GM21381 (cell line): ENCODE measurements at regions not wholly inside any gene's neighbourhood (a gene's known extent, or its start where the extent isn't known, plus 50 kb on each side); places are given as distances from the start of the nearest gene placed in this dataset.
"Not testable (repeated sequence)": the region's sequence is repeated elsewhere in the genome, so short reads cannot be mapped to it uniquely, and the experiment has no call there.

ENCODE experiments used
- ATAC-seq: cut with Tn5 transposase; IDR thresholded peaks from one replicate; pipeline ENCODE4 v1.9.1; 2021; ENCODE audit warnings: mild to moderate bottlenecking, moderate library complexity; ENCODE audit not compliant: unreplicated experiment

DNA sequence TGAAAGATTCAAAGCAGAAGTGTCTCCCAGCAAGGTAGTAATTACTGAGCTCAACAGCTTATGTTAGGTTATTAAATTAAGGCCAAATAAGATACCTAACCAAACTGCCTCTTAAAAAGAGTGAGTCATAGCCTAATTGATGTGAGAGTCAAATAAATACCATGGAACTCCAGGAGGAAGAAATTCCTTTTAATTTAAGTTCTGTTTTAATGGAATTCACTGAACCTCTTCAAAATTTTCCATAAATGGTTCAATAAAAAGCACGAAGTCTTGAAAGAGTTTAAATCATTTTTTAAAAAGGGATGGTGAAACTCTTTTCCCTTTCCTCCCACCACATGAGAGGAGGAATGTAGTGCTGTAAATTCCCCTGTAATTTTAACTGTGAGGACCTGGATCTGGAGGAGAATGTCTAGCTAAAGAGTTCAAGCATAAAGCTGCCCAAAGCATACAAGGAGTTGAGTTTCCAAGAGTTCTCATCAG lies 180.8 kb upstream of the MMADHC start:
- no peak for ATAC-seq

DNA sequence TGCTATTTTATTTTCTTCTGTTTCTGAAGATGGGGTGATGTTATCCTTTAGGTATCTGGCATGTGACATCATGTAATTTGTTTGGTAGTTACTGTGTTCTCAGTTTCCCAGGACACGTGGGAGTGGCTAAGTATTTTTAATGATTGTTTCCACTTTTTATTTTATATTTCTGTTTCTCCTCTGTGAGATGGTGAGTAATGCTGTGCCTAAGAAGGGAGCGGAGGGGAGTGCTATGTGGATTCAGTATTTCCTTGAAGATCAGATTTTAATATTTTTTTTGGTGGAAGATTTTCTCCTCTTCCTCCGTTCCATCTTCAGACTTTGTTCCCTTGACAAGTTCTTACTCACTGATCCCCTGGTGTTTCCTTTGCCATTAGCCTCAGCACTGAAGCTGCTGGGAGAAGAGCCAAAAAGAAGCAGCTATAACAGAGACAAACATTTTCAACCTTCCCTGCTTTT lies 180.0 kb upstream of the MMADHC start:
- no peak for ATAC-seq

DNA sequence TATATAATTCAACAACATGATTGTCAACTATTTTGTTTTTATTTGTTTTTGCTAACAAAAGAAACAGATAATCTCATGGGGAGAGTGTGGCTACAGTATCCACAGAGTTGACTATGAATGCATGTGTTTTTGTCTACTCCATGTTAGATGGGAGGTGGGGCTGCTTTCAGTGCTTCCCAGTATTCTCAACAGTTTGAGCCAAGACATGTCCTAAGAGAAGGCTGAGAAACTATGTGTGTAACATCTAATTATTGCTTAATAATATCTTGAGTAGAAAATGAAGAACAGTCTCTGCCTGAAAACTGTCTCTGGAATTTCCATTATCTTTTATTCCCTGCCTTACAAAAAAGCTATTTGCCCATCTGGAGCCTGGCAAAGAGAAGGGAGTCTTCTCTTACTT lies 178.8 kb upstream of the MMADHC start:
- no peak for ATAC-seq

DNA sequence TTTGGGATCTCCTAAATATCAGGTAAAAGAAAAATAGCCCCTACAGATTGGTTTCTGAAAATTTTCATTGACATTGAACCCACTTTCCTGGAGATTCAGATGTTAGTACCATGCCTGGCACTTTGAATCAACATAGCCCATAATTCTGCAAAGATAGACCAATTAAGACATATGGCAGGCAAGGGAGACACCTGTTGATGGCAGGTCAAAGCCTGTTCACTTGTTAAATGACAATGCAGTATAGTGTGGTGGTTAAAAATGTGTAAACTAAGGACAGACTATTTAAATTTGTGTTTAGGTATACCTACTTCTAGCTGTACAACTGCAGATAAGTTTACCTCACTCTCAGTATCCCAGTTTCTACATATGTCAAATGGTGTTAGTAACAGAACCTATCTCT lies 178.1 kb upstream of the MMADHC start:
- no peak for ATAC-seq

DNA sequence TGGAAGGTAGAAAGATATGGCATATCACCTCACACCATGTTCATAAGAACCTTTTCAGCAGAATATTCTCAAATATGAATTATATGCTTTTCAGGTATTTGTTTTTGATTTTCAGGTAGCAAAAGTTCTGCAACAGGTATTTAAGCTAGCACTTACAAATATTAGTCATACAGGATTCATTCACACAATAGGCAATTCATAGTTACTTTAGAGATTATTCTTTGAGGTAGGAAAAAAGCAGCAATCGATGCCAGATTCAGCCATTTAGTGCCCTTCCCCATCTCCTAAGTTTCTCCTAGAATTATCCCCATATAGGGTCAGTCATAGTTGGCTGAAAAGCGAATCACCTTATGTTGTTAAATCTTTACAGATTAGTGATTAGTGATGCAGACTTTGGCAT lies 177.4 kb upstream of the MMADHC start:
- ATAC-seq, result no peak

DNA sequence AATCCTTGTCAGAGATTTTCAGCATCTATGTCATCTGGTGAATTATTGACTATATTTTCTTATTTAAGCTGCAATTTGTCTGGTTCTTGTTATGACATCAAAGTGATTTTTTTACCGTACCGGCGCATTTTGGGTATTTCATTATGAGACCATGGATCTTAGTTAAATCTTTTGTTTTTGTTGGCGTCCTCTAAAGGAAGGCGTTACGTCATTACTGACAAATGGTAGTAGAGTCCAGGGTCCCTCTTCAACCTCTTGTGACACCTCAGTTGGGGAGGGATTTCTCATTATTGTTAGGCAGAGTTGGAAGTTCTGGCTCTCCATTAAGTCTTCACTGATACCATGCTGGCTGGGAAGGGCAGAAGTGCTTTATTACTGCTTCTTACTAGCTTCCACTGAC lies 175.8 kb upstream of the MMADHC start:
- no peak for ATAC-seq

DNA sequence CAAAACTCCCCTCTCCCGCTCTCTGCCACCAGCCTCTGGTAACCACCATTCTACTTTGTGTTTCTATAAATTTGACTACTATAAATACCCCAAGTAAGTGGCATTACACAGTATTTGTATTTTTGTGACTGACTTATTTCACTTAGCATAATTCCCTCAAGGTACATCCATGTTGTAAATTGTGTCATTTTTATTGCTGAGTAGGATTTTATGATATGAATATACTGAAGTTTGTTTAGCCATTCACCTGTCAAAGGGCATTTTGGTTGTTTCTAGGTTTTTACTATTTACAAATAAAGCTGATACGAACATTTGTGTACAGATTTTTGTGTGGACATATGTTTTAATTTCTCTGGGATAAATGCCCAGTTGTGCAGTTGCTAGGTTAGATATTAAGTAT lies 174.0 kb upstream of the MMADHC start:
- ATAC-seq, result no peak

DNA sequence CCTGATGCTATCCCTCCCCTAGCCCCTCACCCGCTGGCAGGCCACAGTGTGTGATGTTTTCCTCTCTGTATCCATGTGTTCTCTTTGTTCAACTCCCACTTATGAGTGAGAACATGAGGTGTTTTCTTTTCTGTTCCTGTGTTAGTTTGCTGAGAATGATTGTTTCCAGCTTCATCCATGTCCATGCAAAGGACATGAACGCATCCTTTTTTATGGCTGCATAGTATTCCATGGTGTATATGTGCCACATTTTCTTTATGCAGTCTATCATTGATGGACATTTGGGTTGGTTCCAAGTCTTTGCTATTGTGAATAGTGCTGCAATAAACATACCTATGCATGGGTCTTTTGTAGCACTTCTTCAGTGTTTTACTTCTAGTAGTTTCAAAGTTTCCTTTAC lies 171.8 kb upstream of the MMADHC start:
- not testable (repeated sequence) for ATAC-seq

DNA sequence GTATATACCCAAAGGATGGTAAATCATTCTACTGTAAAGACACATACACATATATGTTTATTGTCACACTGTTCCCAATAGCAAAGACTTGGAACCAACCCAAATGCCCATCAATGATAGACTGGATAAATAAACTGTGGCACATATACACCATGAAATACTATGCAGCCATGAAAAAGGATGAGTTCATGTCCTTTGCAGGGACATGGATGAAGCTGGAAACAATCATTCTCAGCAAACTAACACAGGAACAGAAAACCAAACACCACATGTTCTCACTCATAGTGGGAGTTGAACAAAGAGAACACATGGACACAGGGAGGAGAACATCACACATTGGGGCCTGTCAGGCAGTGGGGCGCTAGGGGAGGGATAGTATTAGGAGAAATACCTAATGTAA lies 167.1 kb upstream of the MMADHC start:
- not testable (repeated sequence) for ATAC-seq

DNA sequence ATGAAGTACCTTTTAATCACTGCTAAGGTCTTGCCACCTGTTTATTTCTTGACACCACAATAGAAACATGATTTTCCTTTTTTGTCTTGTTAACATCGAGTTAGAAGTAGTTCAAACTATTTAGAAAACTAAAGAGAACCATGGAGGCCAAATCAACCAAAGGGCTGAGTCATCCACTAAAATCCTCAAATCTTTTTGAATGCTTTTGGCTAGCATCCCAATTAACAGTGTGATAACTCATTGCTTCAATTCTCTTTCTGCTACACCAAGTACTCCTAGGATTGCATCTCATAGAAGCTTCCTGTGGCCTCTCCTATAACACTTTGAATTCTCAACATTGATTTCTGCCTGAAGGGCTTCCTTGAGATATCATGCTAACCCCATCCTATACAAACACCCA lies 159.9 kb upstream of the MMADHC start:
- ATAC-seq, result no peak

DNA sequence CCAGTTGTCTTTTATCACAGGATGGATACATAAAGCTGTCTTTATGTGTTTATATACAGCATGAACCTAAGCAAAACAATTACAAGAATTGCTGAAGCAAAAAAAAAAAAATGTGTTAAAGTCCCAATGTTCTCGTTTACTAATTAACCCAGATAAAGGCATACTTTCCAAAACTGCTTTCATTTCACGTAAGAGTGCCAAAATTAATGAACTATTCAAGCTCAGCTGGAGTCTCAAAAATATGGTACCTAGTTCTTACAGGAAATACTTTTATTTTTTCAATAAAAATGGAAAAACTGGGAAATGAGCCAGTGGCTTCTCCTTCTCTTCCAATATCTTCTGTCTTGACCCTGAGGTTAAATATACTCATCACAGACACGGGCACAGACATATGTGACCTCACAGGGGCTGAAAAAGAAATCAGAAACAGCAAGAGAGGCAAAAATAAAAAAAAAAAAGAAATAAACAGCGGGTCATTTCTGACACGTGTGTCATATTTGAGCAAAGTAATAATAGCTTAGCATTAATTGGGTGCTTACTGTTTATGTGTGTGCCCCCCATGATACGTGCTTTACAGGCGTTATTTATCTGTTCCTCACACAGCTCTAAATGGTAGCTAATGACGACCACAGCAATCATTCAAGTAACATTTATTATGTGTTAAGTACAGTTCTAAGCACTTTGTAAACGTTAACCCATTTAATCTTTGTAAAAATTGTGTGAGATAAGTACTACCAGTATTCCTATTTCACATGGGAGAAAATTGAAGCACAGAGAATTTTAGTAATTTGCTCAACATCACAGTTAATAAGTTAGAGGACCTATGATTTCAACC lies 158.0 kb upstream of the MMADHC start:
- no peak for ATAC-seq

DNA sequence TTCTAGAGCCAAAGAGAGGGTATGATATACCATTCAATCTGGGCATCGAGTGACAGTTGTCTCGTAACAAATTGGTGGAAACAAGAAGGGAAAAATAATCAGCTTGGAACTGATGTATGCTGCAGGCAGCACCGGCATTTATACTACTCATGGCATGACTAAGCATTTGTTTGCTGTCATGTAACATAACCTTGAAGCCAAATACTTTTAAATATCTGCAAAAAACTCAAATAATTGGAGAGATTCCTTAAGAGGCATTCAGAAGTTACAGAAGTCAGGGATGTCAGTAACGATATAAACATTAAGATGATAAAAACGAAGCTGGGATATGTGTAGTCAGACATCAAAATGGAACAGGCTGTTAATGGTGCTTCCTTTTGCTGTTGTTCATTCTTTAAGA lies 157.3 kb upstream of the MMADHC start:
- ATAC-seq, result no peak

DNA sequence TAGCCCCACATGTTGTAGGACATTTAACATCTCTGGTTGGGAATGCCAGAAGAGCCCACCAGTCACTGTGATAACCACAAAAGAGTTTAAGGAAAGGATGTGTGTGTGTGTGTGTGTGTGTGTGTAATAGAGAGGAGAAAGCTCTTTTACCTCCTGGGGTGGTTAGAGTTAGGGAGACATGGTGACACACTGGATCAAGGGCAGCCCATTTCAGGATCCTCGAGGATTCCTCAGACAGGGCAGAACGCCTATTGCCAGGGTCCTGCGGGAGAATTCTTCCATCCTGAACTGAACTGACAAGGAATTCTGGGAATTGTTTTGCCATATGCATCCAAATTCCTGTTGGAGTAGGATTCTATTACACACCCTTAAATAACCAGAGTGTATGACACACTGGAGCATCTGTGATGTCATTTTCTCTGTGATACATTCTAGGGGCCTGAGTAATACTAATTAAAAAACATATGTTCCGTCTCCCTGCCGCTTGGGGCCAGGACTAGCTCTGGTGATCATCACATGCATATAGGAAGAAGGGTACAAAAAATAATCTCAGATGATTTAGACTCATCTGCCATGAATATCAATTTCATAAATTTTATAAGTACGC lies 156.4 kb upstream of the MMADHC start:
- no peak for ATAC-seq

DNA sequence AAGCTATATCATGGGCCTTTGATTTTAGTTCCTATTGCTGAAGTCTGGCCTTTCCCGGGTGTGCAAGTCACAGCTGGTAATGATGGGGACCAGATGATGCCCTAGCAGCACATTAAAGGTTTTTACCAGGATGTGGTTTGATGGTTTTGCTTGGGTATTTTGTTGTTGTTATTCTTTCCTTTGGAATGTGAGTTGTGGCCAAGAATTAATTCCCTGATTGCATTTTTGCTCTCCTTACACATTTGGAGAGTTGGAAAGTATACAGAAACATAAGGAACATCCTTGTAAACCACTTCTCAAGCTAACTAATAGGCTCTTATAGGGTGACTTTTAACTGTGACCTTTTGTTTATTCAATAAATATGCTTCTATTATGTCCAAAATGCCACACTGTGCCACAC lies 154.1 kb upstream of the MMADHC start:
- no peak for ATAC-seq

DNA sequence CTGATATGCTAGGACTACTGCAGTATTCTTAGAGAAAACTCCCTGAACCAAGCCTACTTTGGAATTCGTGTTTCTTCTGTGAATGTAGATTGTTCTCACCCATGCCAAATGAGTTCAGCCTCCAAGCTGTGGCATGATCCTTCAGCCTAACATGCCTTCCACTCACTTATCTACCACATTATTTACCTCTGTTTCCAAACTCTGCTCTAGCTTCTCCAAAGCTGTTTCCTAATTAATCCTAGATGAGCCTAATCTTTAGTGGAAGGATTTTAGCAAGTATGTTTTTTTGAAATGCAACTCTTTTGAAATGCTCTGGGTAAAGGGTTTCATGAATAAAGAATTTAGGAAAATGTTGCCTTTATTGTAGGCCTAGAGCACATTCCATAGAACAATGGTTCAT lies 152.9 kb upstream of the MMADHC start:
- ATAC-seq, result no peak

DNA sequence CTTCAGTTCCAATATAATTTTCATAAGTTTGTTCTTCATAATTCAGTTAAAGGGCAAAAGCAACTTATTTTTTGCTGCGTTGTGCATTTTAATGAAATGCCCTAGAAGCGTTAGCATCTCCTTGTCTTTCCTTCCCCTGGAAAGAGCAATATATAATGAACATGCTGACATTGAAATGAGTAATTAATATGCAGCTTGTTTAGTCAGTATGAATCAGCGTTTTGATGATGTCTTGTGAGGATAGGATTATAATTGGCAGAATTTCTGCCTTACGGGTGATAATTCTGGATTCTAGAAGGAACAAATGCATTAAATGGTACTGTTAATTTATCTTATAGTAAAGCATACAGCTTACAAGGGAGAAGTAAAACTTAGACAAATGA lies 152.3 kb upstream of the MMADHC start:
- no peak for ATAC-seq

DNA sequence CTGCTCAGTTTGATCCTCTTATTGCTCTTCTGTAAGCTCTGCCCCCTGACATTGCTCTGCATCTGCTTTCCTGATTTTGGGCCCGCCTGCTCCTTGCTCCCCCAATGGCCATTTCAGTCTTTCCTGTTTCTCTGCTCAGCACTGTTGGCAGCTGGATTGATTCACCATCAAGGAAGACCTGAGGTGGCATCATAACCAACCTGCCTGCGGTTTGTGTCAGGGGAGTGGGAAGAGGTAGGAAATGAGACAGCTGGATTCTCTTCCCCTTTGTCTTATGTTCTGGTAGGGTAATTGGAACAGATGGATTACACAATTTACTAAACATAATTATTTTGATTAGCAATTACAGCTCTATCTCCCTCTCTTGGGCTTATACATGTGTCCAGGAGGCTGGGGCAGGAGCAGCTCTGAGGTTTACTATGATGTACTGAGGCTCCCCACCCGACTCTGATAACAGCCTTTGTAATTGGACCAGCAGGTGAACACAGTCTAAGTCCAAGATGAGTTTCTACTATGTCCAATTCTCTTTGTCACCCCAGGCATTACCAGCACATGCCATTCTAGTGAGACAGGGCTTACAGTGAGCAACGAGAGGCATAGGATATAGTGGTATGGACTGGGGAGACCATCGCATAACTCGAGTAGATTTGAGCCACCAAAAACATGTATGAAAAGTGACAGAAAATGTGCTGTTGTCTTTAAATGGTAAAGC lies 151.8 kb upstream of the MMADHC start:
- ATAC-seq, result no peak

DNA sequence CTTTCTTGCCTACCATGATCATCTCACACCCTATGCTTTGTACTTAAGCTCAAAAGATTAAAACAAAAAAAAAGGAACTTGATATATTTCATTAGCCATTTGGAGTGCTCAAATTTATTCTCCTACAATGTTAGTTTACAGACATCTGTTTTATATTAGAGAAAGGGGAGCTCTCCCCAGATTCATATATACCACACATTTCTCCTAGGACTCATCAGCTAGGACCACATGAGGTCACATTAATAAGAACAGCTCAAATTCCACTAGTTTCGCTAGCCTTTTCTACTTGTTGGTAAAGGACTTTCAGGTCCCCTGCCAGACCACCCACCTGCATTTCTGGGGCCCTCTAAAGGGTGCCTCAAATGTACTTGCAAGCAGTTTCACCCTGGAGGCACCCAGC lies 151.2 kb upstream of the MMADHC start:
- no peak for ATAC-seq

DNA sequence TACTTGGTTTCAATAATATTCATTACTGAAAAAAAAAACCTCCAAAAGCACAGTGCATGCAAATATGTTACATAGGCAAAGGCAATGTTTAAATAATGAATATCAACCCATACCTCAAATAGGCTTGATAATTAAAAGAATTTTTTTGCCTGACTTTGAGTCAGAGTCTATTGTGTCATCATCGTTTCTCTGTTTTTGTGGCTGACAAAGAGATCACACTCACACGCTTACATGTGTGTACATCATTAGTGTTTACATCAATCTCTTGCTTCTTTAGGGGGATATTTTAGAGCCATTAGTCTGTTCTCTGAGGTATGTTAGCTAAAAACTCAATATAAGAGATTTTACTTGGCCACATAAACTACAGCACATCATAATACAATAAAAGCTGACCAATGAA lies 150.3 kb upstream of the MMADHC start:
- no peak for ATAC-seq

DNA sequence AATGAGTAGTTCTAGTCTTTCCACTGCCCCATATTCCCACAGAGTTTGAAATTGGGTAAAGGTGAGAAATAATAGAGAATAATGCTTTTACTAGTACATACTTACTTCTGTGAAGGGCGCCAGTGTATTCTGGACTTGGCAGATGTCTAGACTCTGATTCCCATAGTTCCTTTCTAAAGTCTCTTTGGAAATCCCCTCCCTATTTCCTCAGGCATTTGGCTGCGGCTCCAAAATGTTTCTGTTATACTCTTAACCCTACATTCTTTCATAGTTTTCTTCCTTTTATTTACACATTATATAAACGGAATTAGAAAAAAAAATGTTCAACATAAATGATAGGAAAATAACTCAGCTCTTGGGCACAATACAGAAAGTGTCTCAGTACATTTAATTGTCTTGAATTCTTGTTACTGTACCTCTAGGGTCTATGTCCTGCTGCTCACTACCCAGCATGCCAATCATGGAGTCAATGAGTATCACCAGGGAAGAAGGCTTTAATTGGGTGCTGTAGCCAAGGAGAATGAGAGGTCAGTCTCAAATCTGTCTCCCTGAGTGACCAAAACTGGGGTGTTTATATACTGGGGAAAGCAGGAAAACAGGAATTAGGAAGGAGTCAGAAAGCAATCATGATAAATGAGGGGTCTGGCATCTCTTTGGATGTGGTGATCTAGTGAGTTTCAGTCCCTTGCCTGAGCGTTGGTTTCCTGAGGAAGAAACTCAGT lies 147.8 kb upstream of the MMADHC start:
- no peak for ATAC-seq
